Panc1 (cell line): ENCODE measurements at regions not wholly inside any gene's neighbourhood (a gene's known extent, or its start where the extent isn't known, plus 50 kb on each side); places are given as distances from the start of the nearest gene placed in this dataset.
"Not testable (repeated sequence)": the region's sequence is repeated elsewhere in the genome, so short reads cannot be mapped to it uniquely, and the experiment has no call there.

Experiments used
- ATAC-seq: fragments of 200-7000 bp; cut with Tn5 transposase; 2 replicates; pipeline ENCODE4 v1.9.1; 2020; ENCODE audit warnings: mild to moderate bottlenecking, moderate library complexity
- BruUV-seq: library from RNA; stranded (reverse); fragments of 400-500 nt; replicated peaks from 2 replicates; lab custom pipeline; 2021; lab: Mats Ljungman, UMichigan
- CTCF ChIA-PET: fragments of 300-600 bp; sonication (Branson Sonifier 250); formaldehyde crosslinking; loops from one replicate; lab custom pipeline; 2022; ENCODE audit warnings: antibody characterized with exemption; lab: Charles Lee
- POLR2A ChIA-PET: fragments of 300-600 bp; sonication (Branson Sonifier 250); formaldehyde crosslinking; loops from one replicate; lab custom pipeline; 2022; ENCODE audit warnings: antibody characterized with exemption; lab: Charles Lee
- DNase-seq: peaks from one replicate; pipeline ENCODE4 v3.0.0-alpha.2; 2010; ENCODE audit warnings: low read depth, low spot score
- H3K27ac ChIP-seq: 2 replicates; pipeline ENCODE4 v1.5.1; 2011; ENCODE audit warnings: mild to moderate bottlenecking, low read length, inconsistent platforms
- H3K27me3 ChIP-seq: fragments of 200-500 bp; sonication (Bioruptor generic); 2 replicates; pipeline ENCODE4 v1.6.0; 2014; ENCODE audit warnings: low read length, inconsistent platforms; ENCODE audit not compliant: control insufficient read depth, insufficient read depth
- H3K36me3 ChIP-seq: fragments of 200-500 bp; sonication (Bioruptor generic); 2 replicates; pipeline ENCODE4 v1.5.1; 2014; ENCODE audit warnings: inconsistent platforms, mild to moderate bottlenecking, low read length, moderate library complexity; ENCODE audit not compliant: control insufficient read depth, insufficient read depth
- H3K4me1 ChIP-seq: 2 replicates; pipeline ENCODE4 v1.5.1; 2011; ENCODE audit warnings: inconsistent platforms, mild to moderate bottlenecking, low read length, moderate library complexity; ENCODE audit not compliant: control insufficient read depth, insufficient read depth
- H3K4me3 ChIP-seq, 2 experiments: 2 replicates each; pipeline ENCODE4 v1.5.1; 2011 to 2012; ENCODE audit warnings: low read depth in 2 of 2, low read length in 2 of 2, mild to moderate bottlenecking in 2 of 2, inconsistent platforms in 1 of 2, moderate library complexity in 1 of 2
- H3K9me3 ChIP-seq: fragments of 200-500 bp; sonication (Bioruptor generic); 2 replicates; pipeline ENCODE4 v1.5.1; 2014; ENCODE audit warnings: low read depth, mild to moderate bottlenecking, inconsistent platforms, low read length, moderate library complexity; ENCODE audit not compliant: control insufficient read depth, insufficient read depth
- POLR2AphosphoS5 ChIP-seq: IDR thresholded peaks from 2 replicates; pipeline ENCODE4 v1.6.1; 2012; ENCODE audit warnings: mild to moderate bottlenecking, low read depth, low read length, moderate library complexity
- SIN3A ChIP-seq: IDR thresholded peaks from 2 replicates; pipeline ENCODE4 v1.6.1; 2012; ENCODE audit warnings: low read depth, mild to moderate bottlenecking, low read length, moderate library complexity, borderline replicate concordance; ENCODE audit not compliant: insufficient read depth
- TCF7L2 ChIP-seq: IDR thresholded peaks from 2 replicates; pipeline ENCODE4 v1.6.1; 2011; ENCODE audit warnings: mild to moderate bottlenecking, low read depth, low read length, inconsistent platforms
- in situ Hi-C: cut with HindIII; loops from 2 replicates; pipeline ENCODE4 v1.10.0; 2016; ENCODE audit warnings: low sequenced_read_pairs, low pct_unique_long_range_greater_than_20kb
- intact Hi-C: fragments of 100-400 bp; cut with micrococcal nuclease; formaldehyde crosslinking; loops from one replicate; pipeline ENCODE4 v1.10.0; 2022; ENCODE audit not compliant: unreplicated experiment
- TF ChIP-seq, protein P1 (sequence below): fragments of 450-650 bp; IDR thresholded peaks from 2 replicates; pipeline ENCODE4 v1.5.1; 2017; ENCODE audit warnings: mild to moderate bottlenecking
- TF ChIP-seq, protein P2 (sequence below), 2 experiments: IDR thresholded peaks; 2 replicates each; pipeline ENCODE4 v1.6.1; 2011 to 2012; ENCODE audit warnings: low read depth in 2 of 2, control low read depth in 1 of 2, low read length in 1 of 2, mild to moderate bottlenecking in 1 of 2, moderate library complexity in 1 of 2; ENCODE audit not compliant: insufficient read depth in 1 of 2

DNA sequence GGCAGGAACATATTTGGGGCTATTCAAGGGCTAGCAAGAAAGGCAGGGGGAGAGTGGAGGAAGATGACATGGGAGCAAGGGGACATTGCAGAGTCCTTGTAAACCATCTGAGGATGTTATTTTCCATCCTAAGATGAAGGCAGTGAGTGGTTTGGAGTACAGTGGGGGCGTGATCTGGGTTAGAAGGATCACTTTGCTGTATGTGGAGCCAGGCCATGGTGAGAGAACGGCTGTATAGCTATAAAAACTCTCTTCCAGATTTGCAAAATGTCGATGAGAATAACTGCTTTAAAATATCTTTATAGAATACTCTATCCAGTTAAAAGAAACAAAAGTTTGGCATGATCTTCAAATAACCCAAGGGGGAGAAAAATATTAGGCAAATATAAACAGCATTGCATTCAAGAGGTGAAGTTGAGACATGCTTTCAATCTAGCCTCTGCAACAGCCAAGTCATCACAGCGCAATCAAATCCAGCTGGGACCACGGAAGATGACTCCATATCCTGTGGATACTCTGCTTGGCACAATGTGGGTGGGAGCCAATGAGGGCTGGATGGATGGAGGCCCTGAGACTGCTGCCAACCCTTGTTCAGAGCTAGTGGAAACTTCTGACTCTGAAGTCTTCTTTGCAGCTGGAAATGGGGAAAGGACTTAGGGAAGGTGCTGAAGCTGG is 111.5 kb upstream of the BASP1 start:
- no peak for ATAC-seq
- CTCF ChIA-PET: interaction anchor here (0.6 kb wide), 1 partner anchor 24 kb away, joined by 4 read pairs; no protein-coding TSS in a partner anchor
- POLR2A ChIA-PET: no interaction called here

DNA sequence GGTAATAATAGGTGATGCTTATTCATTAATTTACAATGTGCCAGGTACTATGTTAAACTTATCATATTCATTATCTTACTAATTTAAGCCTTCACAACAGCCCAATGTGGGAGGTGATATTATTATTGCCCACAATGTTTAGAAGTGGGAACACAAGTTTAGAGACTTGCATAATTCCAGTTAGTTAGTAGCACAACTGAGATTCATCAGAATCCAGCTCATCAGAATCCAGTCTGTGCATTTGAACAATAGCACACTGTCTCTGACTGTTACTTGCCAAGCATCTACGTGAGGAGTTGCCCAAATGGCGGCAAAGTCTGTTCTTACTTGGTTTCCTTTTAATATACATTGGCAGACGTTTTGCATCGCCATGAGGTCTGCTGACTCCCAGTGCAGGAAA is 110.9 kb upstream of the BASP1 start:
- Histone ChIP-seq H3K4me3 (no peak overlapping the region), H3K27me3 (no peaks in the 10 kb centered on the region), H3K36me3 (no peaks in the 10 kb centered on the region), H3K9me3 (no peaks in the 10 kb centered on the region), H3K27ac (no peak overlapping the region), H3K4me1 (no peaks in the 10 kb centered on the region)
- ChIA-PET POLR2A (no interaction called here), CTCF (no interaction called here)
- intact Hi-C loops: no loop called here
- ATAC-seq (no peak), DNase-seq (no peak)
- in situ Hi-C loops: no loop called here
- TF ChIP-seq, protein P1, sequence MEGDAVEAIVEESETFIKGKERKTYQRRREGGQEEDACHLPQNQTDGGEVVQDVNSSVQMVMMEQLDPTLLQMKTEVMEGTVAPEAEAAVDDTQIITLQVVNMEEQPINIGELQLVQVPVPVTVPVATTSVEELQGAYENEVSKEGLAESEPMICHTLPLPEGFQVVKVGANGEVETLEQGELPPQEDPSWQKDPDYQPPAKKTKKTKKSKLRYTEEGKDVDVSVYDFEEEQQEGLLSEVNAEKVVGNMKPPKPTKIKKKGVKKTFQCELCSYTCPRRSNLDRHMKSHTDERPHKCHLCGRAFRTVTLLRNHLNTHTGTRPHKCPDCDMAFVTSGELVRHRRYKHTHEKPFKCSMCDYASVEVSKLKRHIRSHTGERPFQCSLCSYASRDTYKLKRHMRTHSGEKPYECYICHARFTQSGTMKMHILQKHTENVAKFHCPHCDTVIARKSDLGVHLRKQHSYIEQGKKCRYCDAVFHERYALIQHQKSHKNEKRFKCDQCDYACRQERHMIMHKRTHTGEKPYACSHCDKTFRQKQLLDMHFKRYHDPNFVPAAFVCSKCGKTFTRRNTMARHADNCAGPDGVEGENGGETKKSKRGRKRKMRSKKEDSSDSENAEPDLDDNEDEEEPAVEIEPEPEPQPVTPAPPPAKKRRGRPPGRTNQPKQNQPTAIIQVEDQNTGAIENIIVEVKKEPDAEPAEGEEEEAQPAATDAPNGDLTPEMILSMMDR: no peak
- TF ChIP-seq SIN3A: no peak
- TF ChIP-seq, protein P2, sequence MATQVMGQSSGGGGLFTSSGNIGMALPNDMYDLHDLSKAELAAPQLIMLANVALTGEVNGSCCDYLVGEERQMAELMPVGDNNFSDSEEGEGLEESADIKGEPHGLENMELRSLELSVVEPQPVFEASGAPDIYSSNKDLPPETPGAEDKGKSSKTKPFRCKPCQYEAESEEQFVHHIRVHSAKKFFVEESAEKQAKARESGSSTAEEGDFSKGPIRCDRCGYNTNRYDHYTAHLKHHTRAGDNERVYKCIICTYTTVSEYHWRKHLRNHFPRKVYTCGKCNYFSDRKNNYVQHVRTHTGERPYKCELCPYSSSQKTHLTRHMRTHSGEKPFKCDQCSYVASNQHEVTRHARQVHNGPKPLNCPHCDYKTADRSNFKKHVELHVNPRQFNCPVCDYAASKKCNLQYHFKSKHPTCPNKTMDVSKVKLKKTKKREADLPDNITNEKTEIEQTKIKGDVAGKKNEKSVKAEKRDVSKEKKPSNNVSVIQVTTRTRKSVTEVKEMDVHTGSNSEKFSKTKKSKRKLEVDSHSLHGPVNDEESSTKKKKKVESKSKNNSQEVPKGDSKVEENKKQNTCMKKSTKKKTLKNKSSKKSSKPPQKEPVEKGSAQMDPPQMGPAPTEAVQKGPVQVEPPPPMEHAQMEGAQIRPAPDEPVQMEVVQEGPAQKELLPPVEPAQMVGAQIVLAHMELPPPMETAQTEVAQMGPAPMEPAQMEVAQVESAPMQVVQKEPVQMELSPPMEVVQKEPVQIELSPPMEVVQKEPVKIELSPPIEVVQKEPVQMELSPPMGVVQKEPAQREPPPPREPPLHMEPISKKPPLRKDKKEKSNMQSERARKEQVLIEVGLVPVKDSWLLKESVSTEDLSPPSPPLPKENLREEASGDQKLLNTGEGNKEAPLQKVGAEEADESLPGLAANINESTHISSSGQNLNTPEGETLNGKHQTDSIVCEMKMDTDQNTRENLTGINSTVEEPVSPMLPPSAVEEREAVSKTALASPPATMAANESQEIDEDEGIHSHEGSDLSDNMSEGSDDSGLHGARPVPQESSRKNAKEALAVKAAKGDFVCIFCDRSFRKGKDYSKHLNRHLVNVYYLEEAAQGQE (IDR thresholded peaks at IDR 0.05; ENCODE audit: insufficient read depth in 1 of 2, low read depth in 2 of 2, low read length in 1 of 2): no peak
- no peak for TF ChIP-seq POLR2AphosphoS5
- TF ChIP-seq TCF7L2: no peak
- BruUV-seq: no TSS peak

More for the DNA sequence above, 111.5 kb upstream of the BASP1 start:
- Histone ChIP-seq H3K27me3 (no peaks in the 10 kb centered on the region), H3K27ac (no peak overlapping the region), H3K9me3 (no peaks in the 10 kb centered on the region), H3K4me1 (no peaks in the 10 kb centered on the region), H3K36me3 (no peaks in the 10 kb centered on the region), H3K4me3 (no peak overlapping the region)
- DNase-seq: no peak
- intact Hi-C loops (no loop called here), in situ Hi-C loops (no loop called here)
- TF ChIP-seq, protein P1: no peak
- no peak for TF ChIP-seq SIN3A
- TF ChIP-seq, protein P2 (IDR thresholded peaks at IDR 0.05; ENCODE audit: insufficient read depth in 1 of 2, low read depth in 2 of 2, low read length in 1 of 2): no peak
- BruUV-seq: no TSS peak

DNA sequence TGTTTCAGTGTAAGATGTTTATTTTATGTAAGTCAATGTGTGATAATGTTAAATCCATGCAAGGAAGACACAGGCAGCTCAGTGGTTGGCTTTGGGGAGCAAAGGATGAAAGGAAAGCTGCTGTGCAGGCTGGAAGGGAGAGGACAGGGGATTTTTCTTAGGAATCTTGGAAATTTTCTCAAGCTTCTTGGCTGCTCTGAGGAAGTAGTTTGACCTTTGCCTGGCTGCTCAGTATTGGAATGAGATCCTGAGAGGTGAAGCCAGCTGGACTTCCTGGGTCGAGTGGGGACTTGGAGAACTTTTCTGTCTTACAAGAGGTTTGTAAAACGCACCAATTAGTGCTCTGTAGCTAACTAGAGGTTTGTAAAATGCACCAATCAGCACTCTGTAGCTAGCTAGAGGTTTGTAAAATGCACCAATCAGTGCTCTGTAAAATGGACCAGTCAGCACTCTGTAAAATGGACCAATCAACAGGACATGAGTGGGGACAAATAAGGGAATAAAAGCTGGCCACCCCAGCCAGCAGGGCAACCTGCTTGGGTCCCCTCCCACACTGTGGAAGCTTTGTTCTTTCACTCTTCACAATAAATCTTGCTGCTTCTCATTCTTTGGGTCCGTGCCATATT is 105.2 kb upstream of the BASP1 start:
- BruUV-seq, ATAC-seq, intact Hi-C loops, POLR2A ChIA-PET, in situ Hi-C loops, H3K36me3 ChIP-seq, H3K4me3 ChIP-seq, H3K9me3 ChIP-seq, DNase-seq, H3K27me3 ChIP-seq: not testable (repeated sequence)
- Histone ChIP-seq H3K27ac (peak overlapping the region; percentile 25; the same call in 1 of the 2 replicates), H3K4me1 (peaks cover 24% of the 10 kb centered on the region)
- CTCF ChIA-PET: interaction anchor here (1.2 kb wide), 1 partner anchor 77 kb away, joined by 3 read pairs; no protein-coding TSS in a partner anchor
